ENCODE measurements at regions not wholly inside any gene's neighbourhood (a gene's known extent, or its start where the extent isn't known, plus 50 kb on each side); places are given as distances from the start of the nearest gene placed in this dataset.

- FAIRE-seq = no peak
These were observed 128.4 kb upstream of the GMNC start for GRCh38 chr3:190990898-190991297.

DNA sequence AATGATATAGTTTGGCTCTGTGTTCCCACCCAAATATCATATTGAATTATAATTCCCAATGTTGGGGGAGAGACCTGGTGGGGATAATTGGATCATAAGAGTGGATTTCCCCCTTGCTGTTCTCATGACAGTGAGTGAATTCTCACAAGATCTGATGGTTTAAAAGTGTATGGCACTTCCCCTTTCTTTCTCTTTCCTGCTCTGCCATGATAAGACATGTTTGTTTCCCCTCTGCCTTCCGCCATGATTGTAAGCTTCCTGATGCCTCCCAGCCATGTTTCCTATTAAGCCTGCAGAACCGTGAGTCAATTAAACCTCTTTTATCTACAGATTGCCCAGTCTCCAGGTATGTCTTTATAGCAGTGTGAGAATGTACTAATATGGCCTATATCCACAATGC lies 126.7 kb upstream of the GMNC start:
- Histone ChIP-seq H2AFZ (ENCODE audit: low read depth, low read length) (no peak overlapping the region), H3K4me2 (ENCODE audit: insufficient read depth, low read length) (no peak overlapping the region), H3K4me1 (ENCODE audit: control insufficient read depth, extremely low read depth, insufficient read depth, low read length) (no peaks in the 10 kb centered on the region), H3K27ac (ENCODE audit: insufficient read depth, low read depth, low read length) (no peak overlapping the region), H3K4me3 (replicated peaks in 1 of 3; ENCODE audit: insufficient read depth in 1 of 3, low read depth in 1 of 3, low read length in 3 of 3) (no peak overlapping the region), H3K27me3 (ENCODE audit: control insufficient read depth in 2 of 2, insufficient read depth in 2 of 2, low read length in 2 of 2) (no peaks in the 10 kb centered on the region), H3K36me3 (ENCODE audit: control insufficient read depth in 2 of 2, extremely low read depth in 1 of 2, insufficient read depth in 2 of 2, low read length in 2 of 2) (no peaks in the 10 kb centered on the region), H4K20me1 (replicated peaks; ENCODE audit: control insufficient read depth, extremely low read depth, insufficient read depth, low read length) (no peaks in the 10 kb centered on the region), H3K9ac (replicated peaks; ENCODE audit: extremely low read depth, insufficient read depth, low read length) (no peak overlapping the region), H3K9me3 (replicated peaks; ENCODE audit: control insufficient read depth, insufficient read depth, low read length) (peaks cover 2% of the 10 kb centered on the region), H3K9me1 (replicated peaks; ENCODE audit: control insufficient read depth, extremely low read depth, insufficient read depth, low read length) (no peaks in the 10 kb centered on the region), H3K79me2 (ENCODE audit: control insufficient read depth, insufficient read depth, low read length) (no peaks in the 10 kb centered on the region)
- intact Hi-C loops (cut with micrococcal nuclease) (no loop called here), dilution Hi-C loops (cut with MboI; ENCODE audit: extremely low pct_ligation_motif_present, low sequenced_read_pairs) (no loop called here)
- CTCF ChIA-PET = no interaction called here
- no peak for TF ChIP-seq MYC (IDR thresholded peaks at IDR 0.05; ENCODE audit: low read depth, low read length)
- no peak for TF ChIP-seq GATA2 (IDR thresholded peaks at IDR 0.05; ENCODE audit: insufficient read depth, insufficient read length, low read depth, low read length)
- TF ChIP-seq, protein P1, sequence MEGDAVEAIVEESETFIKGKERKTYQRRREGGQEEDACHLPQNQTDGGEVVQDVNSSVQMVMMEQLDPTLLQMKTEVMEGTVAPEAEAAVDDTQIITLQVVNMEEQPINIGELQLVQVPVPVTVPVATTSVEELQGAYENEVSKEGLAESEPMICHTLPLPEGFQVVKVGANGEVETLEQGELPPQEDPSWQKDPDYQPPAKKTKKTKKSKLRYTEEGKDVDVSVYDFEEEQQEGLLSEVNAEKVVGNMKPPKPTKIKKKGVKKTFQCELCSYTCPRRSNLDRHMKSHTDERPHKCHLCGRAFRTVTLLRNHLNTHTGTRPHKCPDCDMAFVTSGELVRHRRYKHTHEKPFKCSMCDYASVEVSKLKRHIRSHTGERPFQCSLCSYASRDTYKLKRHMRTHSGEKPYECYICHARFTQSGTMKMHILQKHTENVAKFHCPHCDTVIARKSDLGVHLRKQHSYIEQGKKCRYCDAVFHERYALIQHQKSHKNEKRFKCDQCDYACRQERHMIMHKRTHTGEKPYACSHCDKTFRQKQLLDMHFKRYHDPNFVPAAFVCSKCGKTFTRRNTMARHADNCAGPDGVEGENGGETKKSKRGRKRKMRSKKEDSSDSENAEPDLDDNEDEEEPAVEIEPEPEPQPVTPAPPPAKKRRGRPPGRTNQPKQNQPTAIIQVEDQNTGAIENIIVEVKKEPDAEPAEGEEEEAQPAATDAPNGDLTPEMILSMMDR (IDR thresholded peaks at IDR 0.05; ENCODE audit: extremely low read depth in 1 of 2, insufficient read depth in 1 of 2, low read depth in 1 of 2, low read length in 2 of 2) = no peak
- no peak for TF ChIP-seq EZH2 (IDR thresholded peaks at IDR 0.05; ENCODE audit: borderline replicate concordance, low read depth, low read length, severe bottlenecking)
- TF ChIP-seq POLR2A (IDR thresholded peaks at IDR 0.05; ENCODE audit: low read depth, low read length) = no peak
- no peak for TF ChIP-seq JUN (IDR thresholded peaks at IDR 0.05; ENCODE audit: borderline replicate concordance, insufficient read depth, insufficient read length, low read depth)
- TF ChIP-seq FOS (IDR thresholded peaks at IDR 0.05; ENCODE audit: borderline replicate concordance, insufficient read depth, low read length) = no peak
- no peak for TF ChIP-seq POLR2AphosphoS5 (IDR thresholded peaks at IDR 0.05; ENCODE audit: insufficient read depth, low read depth, low read length)
- BruUV-seq (replicated peaks) = no TSS peak
- FAIRE-seq (no peak), DNase-seq (ENCODE audit: low read depth, low spot score) (no peak)
- POLR2A ChIA-PET = no interaction called here

More at GRCh38 chr3:190990898-190991297, 128.4 kb upstream of the GMNC start:
- intact Hi-C loops (cut with micrococcal nuclease) (no loop called here), dilution Hi-C loops (cut with MboI; ENCODE audit: extremely low pct_ligation_motif_present, low sequenced_read_pairs) (no loop called here)
- Histone ChIP-seq H3K79me2 (ENCODE audit: control insufficient read depth, insufficient read depth, low read length) (no peaks in the 10 kb centered on the region), H3K4me1 (ENCODE audit: control insufficient read depth, extremely low read depth, insufficient read depth, low read length) (no peaks in the 10 kb centered on the region), H3K36me3 (ENCODE audit: control insufficient read depth in 2 of 2, extremely low read depth in 1 of 2, insufficient read depth in 2 of 2, low read length in 2 of 2) (no peaks in the 10 kb centered on the region), H3K27me3 (ENCODE audit: control insufficient read depth in 2 of 2, insufficient read depth in 2 of 2, low read length in 2 of 2) (no peaks in the 10 kb centered on the region), H3K27ac (ENCODE audit: insufficient read depth, low read depth, low read length) (no peak overlapping the region), H3K9me3 (replicated peaks; ENCODE audit: control insufficient read depth, insufficient read depth, low read length) (no peaks in the 10 kb centered on the region), H4K20me1 (replicated peaks; ENCODE audit: control insufficient read depth, extremely low read depth, insufficient read depth, low read length) (no peaks in the 10 kb centered on the region), H3K4me2 (ENCODE audit: insufficient read depth, low read length) (no peak overlapping the region), H3K4me3 (replicated peaks in 1 of 3; ENCODE audit: insufficient read depth in 1 of 3, low read depth in 1 of 3, low read length in 3 of 3) (no peak overlapping the region), H2AFZ (ENCODE audit: low read depth, low read length) (no peak overlapping the region), H3K9ac (replicated peaks; ENCODE audit: extremely low read depth, insufficient read depth, low read length) (no peak overlapping the region), H3K9me1 (replicated peaks; ENCODE audit: control insufficient read depth, extremely low read depth, insufficient read depth, low read length) (no peaks in the 10 kb centered on the region)
- TF ChIP-seq, protein P1 (IDR thresholded peaks at IDR 0.05; ENCODE audit: extremely low read depth in 1 of 2, insufficient read depth in 1 of 2, low read depth in 1 of 2, low read length in 2 of 2) = no peak
- no peak for TF ChIP-seq GATA2 (IDR thresholded peaks at IDR 0.05; ENCODE audit: insufficient read depth, insufficient read length, low read depth, low read length)
- TF ChIP-seq FOS (IDR thresholded peaks at IDR 0.05; ENCODE audit: borderline replicate concordance, insufficient read depth, low read length) = no peak
- no peak for TF ChIP-seq EZH2 (IDR thresholded peaks at IDR 0.05; ENCODE audit: borderline replicate concordance, low read depth, low read length, severe bottlenecking)
- no peak for TF ChIP-seq POLR2AphosphoS5 (IDR thresholded peaks at IDR 0.05; ENCODE audit: insufficient read depth, low read depth, low read length)
- TF ChIP-seq MYC (IDR thresholded peaks at IDR 0.05; ENCODE audit: low read depth, low read length) = no peak
- no TSS peak for BruUV-seq (replicated peaks)
- no peak for DNase-seq (ENCODE audit: low read depth, low spot score)
- ChIA-PET CTCF (no interaction called here), POLR2A (no interaction called here)

Data from endothelial cell of umbilical vein (primary cell).